ENCODE measurements at regions not wholly inside any gene's neighbourhood (a gene's known extent, or its start where the extent isn't known, plus 50 kb on each side); places are given as distances from the start of the nearest gene placed in this dataset.

DNA sequence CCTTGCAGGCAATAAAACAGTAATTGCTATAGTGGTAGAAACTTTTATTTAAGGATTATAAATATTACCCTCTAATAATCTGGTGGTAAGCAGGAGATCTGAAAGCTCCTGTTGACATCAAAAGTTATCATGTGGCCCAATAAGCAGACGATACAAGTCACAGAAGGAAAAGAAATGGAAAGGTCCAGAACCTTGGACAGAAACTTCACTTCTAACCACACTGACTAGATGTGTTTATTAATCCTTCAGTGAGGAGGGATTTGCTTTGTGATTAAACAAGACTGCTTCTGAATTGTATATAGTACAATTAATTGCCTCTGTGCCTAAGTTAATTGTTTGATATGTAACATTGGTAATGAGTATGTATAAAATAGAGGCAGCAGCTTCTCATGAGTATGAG lies 652.7 kb upstream of the MIS18BP1 start:
- Histone ChIP-seq H3K4me2 (ENCODE audit: low read depth, low read length, poor library complexity, severe bottlenecking) (no peak overlapping the region), H3K36me3 (ENCODE audit: low read length) (no peaks in the 10 kb centered on the region)

DNA sequence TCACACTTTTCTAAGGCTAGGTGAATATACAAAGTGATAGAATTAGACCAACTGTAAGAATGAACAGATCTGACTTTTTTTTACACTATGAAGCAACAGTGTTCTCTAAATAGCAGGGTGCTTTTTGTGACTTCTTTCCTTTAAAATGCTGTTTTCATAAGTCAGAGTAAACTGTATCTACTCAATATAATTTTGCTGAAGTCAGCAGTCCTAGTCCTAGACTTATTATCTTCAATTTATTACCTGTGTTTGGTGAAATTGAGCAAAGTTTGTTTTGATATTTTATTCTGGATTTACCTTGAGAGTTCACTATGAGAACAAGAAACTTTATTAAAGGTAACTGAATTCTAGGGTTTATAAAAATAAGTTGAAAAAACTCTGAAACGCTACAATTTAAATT lies 651.3 kb upstream of the MIS18BP1 start:
- Histone ChIP-seq H3K27me3 (ENCODE audit: low read length) (no peaks in the 10 kb centered on the region), H3K27ac (ENCODE audit: low read depth, low read length) (no peak overlapping the region), H3K4me2 (ENCODE audit: low read depth, low read length, poor library complexity, severe bottlenecking) (no peak overlapping the region), H3K9ac (ENCODE audit: low read length) (no peak overlapping the region), H3K4me3 (ENCODE audit: insufficient read depth, low read length, poor library complexity, severe bottlenecking) (no peak overlapping the region), H3K9me2 (replicated peaks; ENCODE audit: insufficient read depth, low read length) (no peaks in the 10 kb centered on the region), H4K20me1 (ENCODE audit: low read depth, low read length) (no peaks in the 10 kb centered on the region), H3F3A (ENCODE audit: insufficient read depth) (no peaks in the 10 kb centered on the region), H3K9me3 (ENCODE audit: insufficient read depth, low read length) (no peaks in the 10 kb centered on the region), H3K36me3 (ENCODE audit: low read length) (no peaks in the 10 kb centered on the region), H2AFZ (ENCODE audit: low read depth, low read length, severe bottlenecking) (no peak overlapping the region), H3K79me2 (ENCODE audit: insufficient read depth, low read length) (no peaks in the 10 kb centered on the region)
- no peak for TF ChIP-seq EZH2phosphoT487 (conservative IDR thresholded peaks at IDR 0.05; ENCODE audit: low read length)
- TF ChIP-seq, protein P1, sequence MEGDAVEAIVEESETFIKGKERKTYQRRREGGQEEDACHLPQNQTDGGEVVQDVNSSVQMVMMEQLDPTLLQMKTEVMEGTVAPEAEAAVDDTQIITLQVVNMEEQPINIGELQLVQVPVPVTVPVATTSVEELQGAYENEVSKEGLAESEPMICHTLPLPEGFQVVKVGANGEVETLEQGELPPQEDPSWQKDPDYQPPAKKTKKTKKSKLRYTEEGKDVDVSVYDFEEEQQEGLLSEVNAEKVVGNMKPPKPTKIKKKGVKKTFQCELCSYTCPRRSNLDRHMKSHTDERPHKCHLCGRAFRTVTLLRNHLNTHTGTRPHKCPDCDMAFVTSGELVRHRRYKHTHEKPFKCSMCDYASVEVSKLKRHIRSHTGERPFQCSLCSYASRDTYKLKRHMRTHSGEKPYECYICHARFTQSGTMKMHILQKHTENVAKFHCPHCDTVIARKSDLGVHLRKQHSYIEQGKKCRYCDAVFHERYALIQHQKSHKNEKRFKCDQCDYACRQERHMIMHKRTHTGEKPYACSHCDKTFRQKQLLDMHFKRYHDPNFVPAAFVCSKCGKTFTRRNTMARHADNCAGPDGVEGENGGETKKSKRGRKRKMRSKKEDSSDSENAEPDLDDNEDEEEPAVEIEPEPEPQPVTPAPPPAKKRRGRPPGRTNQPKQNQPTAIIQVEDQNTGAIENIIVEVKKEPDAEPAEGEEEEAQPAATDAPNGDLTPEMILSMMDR (IDR thresholded peaks at IDR 0.05; ENCODE audit: insufficient read depth, low read length, poor library complexity, severe bottlenecking), result no peak

More for the DNA sequence above, 652.7 kb upstream of the MIS18BP1 start:
- H3K27ac ChIP-seq (ENCODE audit: low read depth, low read length), result no peak overlapping the region
- H3K9ac ChIP-seq (ENCODE audit: low read length), result no peak overlapping the region
- H3K27me3 ChIP-seq (ENCODE audit: low read length), result no peaks in the 10 kb centered on the region
- TF ChIP-seq, protein P1 (IDR thresholded peaks at IDR 0.05; ENCODE audit: insufficient read depth, low read length, poor library complexity, severe bottlenecking), result no peak
- no peak for TF ChIP-seq EZH2phosphoT487 (conservative IDR thresholded peaks at IDR 0.05; ENCODE audit: low read length)
- no peaks in the 10 kb centered on the region for H3F3A ChIP-seq (ENCODE audit: insufficient read depth)
- no peak overlapping the region for H3K4me3 ChIP-seq (ENCODE audit: insufficient read depth, low read length, poor library complexity, severe bottlenecking)
- no peaks in the 10 kb centered on the region for H4K20me1 ChIP-seq (ENCODE audit: low read depth, low read length)
- no peaks in the 10 kb centered on the region for H3K9me2 ChIP-seq (replicated peaks; ENCODE audit: insufficient read depth, low read length)
- no peaks in the 10 kb centered on the region for H3K9me3 ChIP-seq (ENCODE audit: insufficient read depth, low read length)
- H2AFZ ChIP-seq (ENCODE audit: low read depth, low read length, severe bottlenecking), result no peak overlapping the region
- H3K79me2 ChIP-seq (ENCODE audit: insufficient read depth, low read length), result no peaks in the 10 kb centered on the region

DNA sequence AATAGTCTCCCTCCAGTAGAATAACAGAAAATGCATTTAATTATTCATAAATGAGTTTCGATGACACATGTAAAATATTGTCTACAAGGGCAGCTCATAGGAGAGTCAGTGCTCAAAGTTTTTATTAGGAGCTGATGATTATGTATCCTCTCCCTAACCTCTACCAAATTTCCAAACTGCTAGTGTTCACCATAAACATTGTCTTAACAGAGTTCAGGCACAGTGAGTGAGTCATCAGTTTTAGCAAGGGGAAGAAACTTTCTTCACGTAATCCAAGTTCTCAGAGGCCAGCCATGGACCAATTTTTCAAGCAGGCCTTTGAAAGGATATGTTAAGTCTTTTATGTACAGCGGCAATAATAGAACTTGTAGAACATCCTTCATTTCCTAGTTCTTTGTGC lies 649.2 kb upstream of the MIS18BP1 start:
- no peak for TF ChIP-seq EZH2phosphoT487 (conservative IDR thresholded peaks at IDR 0.05; ENCODE audit: low read length)
- TF ChIP-seq, protein P1 (IDR thresholded peaks at IDR 0.05; ENCODE audit: insufficient read depth, low read length, poor library complexity, severe bottlenecking), result no peak
- Histone ChIP-seq H3F3A (ENCODE audit: insufficient read depth) (no peaks in the 10 kb centered on the region), H3K4me2 (ENCODE audit: low read depth, low read length, poor library complexity, severe bottlenecking) (no peak overlapping the region), H2AFZ (ENCODE audit: low read depth, low read length, severe bottlenecking) (no peak overlapping the region), H3K79me2 (ENCODE audit: insufficient read depth, low read length) (no peaks in the 10 kb centered on the region), H3K27me3 (ENCODE audit: low read length) (no peaks in the 10 kb centered on the region), H3K27ac (ENCODE audit: low read depth, low read length) (no peak overlapping the region), H4K20me1 (ENCODE audit: low read depth, low read length) (no peaks in the 10 kb centered on the region), H3K36me3 (ENCODE audit: low read length) (no peaks in the 10 kb centered on the region), H3K9me3 (ENCODE audit: insufficient read depth, low read length) (no peaks in the 10 kb centered on the region), H3K4me3 (ENCODE audit: insufficient read depth, low read length, poor library complexity, severe bottlenecking) (no peak overlapping the region), H3K9ac (ENCODE audit: low read length) (no peak overlapping the region), H3K9me2 (replicated peaks; ENCODE audit: insufficient read depth, low read length) (no peaks in the 10 kb centered on the region)
